Endothelial cell of umbilical vein (primary cell): ENCODE measurements at regions not wholly inside any gene's neighbourhood (a gene's known extent, or its start where the extent isn't known, plus 50 kb on each side); places are given as distances from the start of the nearest gene placed in this dataset.

Experiments used
- BruUV-seq: library from RNA; stranded (reverse); fragments of 400-500 nt; replicated peaks from 2 replicates; lab custom pipeline; 2021; lab: Mats Ljungman, UMichigan
- CTCF ChIA-PET: fragments of 300-600, 350-600 bp; sonication (Branson Sonifier 250); formaldehyde crosslinking; loops from one replicate; lab custom pipeline; 2021; ENCODE audit warnings: antibody characterized with exemption, inconsistent platforms; lab: Charles Lee
- POLR2A ChIA-PET: fragments of 300-600, 350-600 bp; sonication (Branson Sonifier 250); formaldehyde crosslinking; loops from one replicate; lab custom pipeline; 2021; ENCODE audit warnings: antibody characterized with exemption, inconsistent platforms; lab: Charles Lee
- DNase-seq: peaks from one replicate; pipeline ENCODE4 v3.0.0-alpha.2; 2011; ENCODE audit warnings: low read depth, low spot score
- FAIRE-seq: peaks from 2 replicates; lab custom pipeline; 2011; peaks lifted over from hg19 to GRCh38; lab: Jason Lieb, UNC
- H2AFZ ChIP-seq: 2 replicates; pipeline ENCODE4 v1.6.0; 2012; ENCODE audit warnings: low read depth, low read length, control low read depth, inconsistent platforms
- H3K27ac ChIP-seq: 2 replicates; pipeline ENCODE4 v1.5.1; 2011; ENCODE audit warnings: low read depth, mild to moderate bottlenecking, control low read depth, low read length, moderate library complexity; ENCODE audit not compliant: insufficient read depth
- H3K27me3 ChIP-seq, 2 experiments: 2 replicates each; pipeline versions ENCODE4 v1.6.0 to v1.6.1; 2011; ENCODE audit warnings: low read length in 2 of 2, mixed read lengths in 1 of 2; ENCODE audit not compliant: control insufficient read depth in 2 of 2, insufficient read depth in 2 of 2
- H3K36me3 ChIP-seq, 2 experiments: 2 replicates in 1 of 2; 3 replicates in 1 of 2; pipeline ENCODE4 v1.5.1; 2011; ENCODE audit warnings: low read length in 2 of 2, mild to moderate bottlenecking in 1 of 2, moderate library complexity in 1 of 2; ENCODE audit not compliant: control insufficient read depth in 2 of 2, insufficient read depth in 2 of 2; ENCODE audit errors: extremely low read depth in 1 of 2
- H3K4me1 ChIP-seq: 3 replicates; pipeline ENCODE4 v1.5.1; 2011; ENCODE audit warnings: mild to moderate bottlenecking, low read length; ENCODE audit not compliant: control insufficient read depth, insufficient read depth; ENCODE audit errors: extremely low read depth
- H3K4me2 ChIP-seq: 2 replicates; pipeline ENCODE4 v1.6.1; 2011; ENCODE audit warnings: low read length, control low read depth, mixed read lengths; ENCODE audit not compliant: insufficient read depth
- H3K4me3 ChIP-seq, 3 experiments: fragments of 200-600 bp in 1 of 3; sonication (generic), shearing (Covaris generic) in 1 of 3; replicated peaks in 1 of 3; 2 replicates each; pipeline ENCODE4 v1.5.1; 2011 to 2016; ENCODE audit warnings: control low read depth in 3 of 3, low read length in 3 of 3, mild to moderate bottlenecking in 2 of 3, inconsistent platforms in 1 of 3, low read depth in 1 of 3, moderate library complexity in 1 of 3; ENCODE audit not compliant: insufficient read depth in 1 of 3
- H3K79me2 ChIP-seq: 2 replicates; pipeline ENCODE4 v1.6.0; 2012; ENCODE audit warnings: low read length, inconsistent platforms; ENCODE audit not compliant: control insufficient read depth, insufficient read depth
- H3K9ac ChIP-seq: replicated peaks from 2 replicates; pipeline ENCODE3; 2011; ENCODE audit warnings: low read length, control low read depth; ENCODE audit not compliant: insufficient read depth; ENCODE audit errors: extremely low read depth
- H3K9me1 ChIP-seq: replicated peaks from 3 replicates; pipeline ENCODE4 v1.6.0; 2011; ENCODE audit warnings: mild to moderate bottlenecking, low read length; ENCODE audit not compliant: control insufficient read depth, insufficient read depth; ENCODE audit errors: extremely low read depth
- H3K9me3 ChIP-seq: replicated peaks from 2 replicates; pipeline ENCODE4 v1.5.1; 2012; ENCODE audit warnings: low read length, inconsistent platforms; ENCODE audit not compliant: control insufficient read depth, insufficient read depth
- H4K20me1 ChIP-seq: replicated peaks from 2 replicates; pipeline ENCODE3; 2011; ENCODE audit warnings: mild to moderate bottlenecking, low read length; ENCODE audit not compliant: control insufficient read depth, insufficient read depth; ENCODE audit errors: extremely low read depth
- CTCF ChIP-seq, 2 donors: IDR thresholded peaks; 1 replicate in 1 of 2; 2 replicates in 1 of 2; pipeline ENCODE4 v1.5.1; 2011; ENCODE audit warnings: low read length in 2 of 2, mild to moderate bottlenecking in 2 of 2, moderate library complexity in 2 of 2, control low read depth in 1 of 2, inconsistent platforms in 1 of 2, low read depth in 1 of 2; ENCODE audit not compliant: insufficient read depth in 1 of 2; ENCODE audit errors: extremely low read depth in 1 of 2
- EZH2 ChIP-seq: IDR thresholded peaks from 2 replicates; pipeline ENCODE4 v1.6.1; 2012; ENCODE audit warnings: borderline replicate concordance, low read depth, mild to moderate bottlenecking, moderate library complexity, low read length, inconsistent platforms; ENCODE audit not compliant: severe bottlenecking
- FOS ChIP-seq: IDR thresholded peaks from 2 replicates; pipeline ENCODE4 v1.6.1; 2011; ENCODE audit warnings: mild to moderate bottlenecking, low read length, moderate library complexity, borderline replicate concordance; ENCODE audit not compliant: insufficient read depth
- GATA2 ChIP-seq: IDR thresholded peaks from 2 replicates; pipeline ENCODE4 v1.7.0; 2011; ENCODE audit warnings: low read depth, mild to moderate bottlenecking, moderate library complexity, mixed read lengths, low read length; ENCODE audit not compliant: insufficient read length, insufficient read depth
- JUN ChIP-seq: IDR thresholded peaks from 2 replicates; pipeline ENCODE4 v1.6.1; 2011; ENCODE audit warnings: borderline replicate concordance, low read depth; ENCODE audit not compliant: insufficient read length, insufficient read depth
- MAX ChIP-seq: IDR thresholded peaks from 2 replicates; pipeline ENCODE4 v1.6.1; 2011; ENCODE audit not compliant: insufficient read depth, insufficient read length
- MYC ChIP-seq: IDR thresholded peaks from one replicate; pipeline ENCODE4 v1.6.1; 2011; ENCODE audit warnings: mild to moderate bottlenecking, low read depth, low read length
- POLR2A ChIP-seq: IDR thresholded peaks from 2 replicates; pipeline ENCODE4 v1.6.1; 2012; ENCODE audit warnings: low read depth, mild to moderate bottlenecking, control low read depth, low read length
- POLR2AphosphoS5 ChIP-seq: IDR thresholded peaks from 2 replicates; pipeline ENCODE4 v1.6.1; 2012; ENCODE audit warnings: low read depth, mild to moderate bottlenecking, control low read depth, low read length, moderate library complexity; ENCODE audit not compliant: insufficient read depth
- dilution Hi-C: fragments of 300-500 bp; cut with MboI; formaldehyde crosslinking; loops from one replicate; pipeline ENCODE4 v1.15.0; 2019; ENCODE audit warnings: low sequenced_read_pairs; ENCODE audit not compliant: extremely low pct_ligation_motif_present
- intact Hi-C: fragments of 100-400 bp; cut with micrococcal nuclease; formaldehyde crosslinking; loops from one replicate; pipeline ENCODE4 v1.10.0; 2022

- dilution Hi-C loops (no loop called here), intact Hi-C loops (no loop called here)
- Histone ChIP-seq H3K79me2 (no peaks in the 10 kb centered on the region), H3K9me3 (no peaks in the 10 kb centered on the region), H3K4me2 (no peak overlapping the region), H3K27ac (no peak overlapping the region), H4K20me1 (no peaks in the 10 kb centered on the region), H3K36me3 (no peaks in the 10 kb centered on the region), H3K4me3 (no peak overlapping the region), H2AFZ (no peak overlapping the region), H3K9ac (no peak overlapping the region), H3K27me3 (no peaks in the 10 kb centered on the region), H3K9me1 (no peaks in the 10 kb centered on the region), H3K4me1 (no peaks in the 10 kb centered on the region)
- BruUV-seq, result no TSS peak
- no peak for TF ChIP-seq EZH2
- TF ChIP-seq FOS, result no peak
- no peak for TF ChIP-seq GATA2
- no peak for TF ChIP-seq JUN
- ChIA-PET POLR2A (no interaction called here), CTCF (interaction anchor here (1.0 to 5.3 kb wide), 10 partner anchors 8 to 715 kb away, joined by 3 to 172 read pairs (median 4); no protein-coding TSS in a partner anchor)
- no peak for FAIRE-seq
- no peak for DNase-seq
Measured at GRCh38 chr1:172717722-172718465, 59.0 kb downstream of the FASLG start.

- dilution Hi-C loops (no loop called here), intact Hi-C loops (loop anchor here (1.0 kb wide), 5 partner anchors 110 to 716 kb away; partner anchors contain the start of gene SUCO)
- no peaks in the 10 kb centered on the region for H3K36me3 ChIP-seq
Measured at GRCh38 chr1:172719066-172719627, 60.2 kb downstream of the FASLG start.

More at GRCh38 chr1:172719066-172719627, 60.2 kb downstream of the FASLG start:
- ChIA-PET CTCF (interaction anchor here (0.7 to 5.3 kb wide), 38 partner anchors 13 to 1003 kb away, joined by 3 to 172 read pairs (median 4); partner anchors contain the start of genes PIGC and SUCO), POLR2A (interaction anchor here (1.0 kb wide), 1 partner anchor 186 kb away, joined by 3 read pairs; the partner anchor contains the start of gene SUCO)
- BruUV-seq, result no TSS peak
- no peak for TF ChIP-seq GATA2
- TF ChIP-seq MAX, result no peak
- TF ChIP-seq MYC, result no peak
- no peak for TF ChIP-seq JUN
- TF ChIP-seq CTCF (IDR thresholded peaks at IDR 0.05; ENCODE audit: extremely low read depth in 1 of 2, insufficient read depth in 1 of 2, low read depth in 1 of 2, low read length in 2 of 2), result no peak
- no peak for TF ChIP-seq POLR2A
- no peak for TF ChIP-seq POLR2AphosphoS5
- TF ChIP-seq FOS, result no peak
- TF ChIP-seq EZH2, result no peak
- Histone ChIP-seq H3K27me3 (no peaks in the 10 kb centered on the region), H3K4me2 (no peak overlapping the region), H2AFZ (no peak overlapping the region), H4K20me1 (no peaks in the 10 kb centered on the region), H3K79me2 (no peaks in the 10 kb centered on the region), H3K9ac (no peak overlapping the region), H3K9me3 (no peaks in the 10 kb centered on the region), H3K4me1 (no peaks in the 10 kb centered on the region), H3K4me3 (no peak overlapping the region), H3K27ac (no peak overlapping the region), H3K9me1 (no peaks in the 10 kb centered on the region)
- FAIRE-seq (no peak), DNase-seq (no peak)
